Prostate gland (tissue), 2 donors: ENCODE measurements at regions not wholly inside any gene's neighbourhood (a gene's known extent, or its start where the extent isn't known, plus 50 kb on each side); places are given as distances from the start of the nearest gene placed in this dataset.

Source experiments
- DNase-seq: peaks from one replicate; pipeline ENCODE4 v3.0.0-alpha.2; 2019; ENCODE audit warnings: low spot score
- H3K27ac ChIP-seq, 2 donors: fragments of 200-600 bp; sonication (generic); 2 replicates each; pipeline ENCODE4 v1.5.1; 2017 to 2019
- H3K27me3 ChIP-seq: fragments of 200-600 bp; sonication (generic); replicated peaks from 2 replicates; pipeline ENCODE4 v1.5.1; 2019; ENCODE audit not compliant: insufficient read depth
- H3K36me3 ChIP-seq, 2 donors: fragments of 200-600 bp; sonication (generic); 1 replicate in 1 of 2; 2 replicates in 1 of 2; pipeline versions ENCODE4 v1.5.1 to v1.8.1; 2017 to 2019
- H3K4me1 ChIP-seq: fragments of 200-600 bp; sonication (generic); replicated peaks from 2 replicates; pipeline ENCODE4 v1.5.1; 2019
- H3K4me3 ChIP-seq, 2 donors: fragments of 200-600 bp; sonication (generic); 2 replicates each; pipeline ENCODE4 v1.5.1; 2017 to 2019
- H3K9me3 ChIP-seq: fragments of 200-600 bp; sonication (generic); 2 replicates; pipeline ENCODE4 v1.5.1; 2017
- POLR2A ChIP-seq: fragments of 450-650 bp; IDR thresholded peaks from one replicate; pipeline ENCODE4 v1.6.1; 2016; ENCODE audit warnings: antibody characterized with exemption, mild to moderate bottlenecking
- POLR2AphosphoS5 ChIP-seq: sonication (generic); formaldehyde crosslinking; IDR thresholded peaks from one replicate; pipeline ENCODE4 v1.6.1; 2017; ENCODE audit warnings: antibody characterized with exemption
- WGBS: methylation state at CpG from one replicate; pipeline ENCODE4 v1.1.5; 2018; 5-methylcytosine and 5-hydroxymethylcytosine counted together
- intact Hi-C: fragments of 100-400 bp; cut with DNase I; formaldehyde crosslinking; loops from one replicate; pipeline ENCODE4 v1.14.2; 2022
- TF ChIP-seq, protein P1 (sequence below), 4 experiments: fragments of 200-600 bp in 2 of 4; fragments of 450-650 bp in 2 of 4; sonication (generic) in 2 of 4; IDR thresholded peaks; 1 replicate in 3 of 4; 2 replicates in 1 of 4; pipeline ENCODE4 v1.5.1; 2016 to 2019; ENCODE audit warnings: antibody characterized with exemption in 4 of 4, mild to moderate bottlenecking in 2 of 4, moderate library complexity in 2 of 4

- Histone ChIP-seq H3K27me3 (no peaks in the 10 kb centered on the region), H3K4me1 (no peaks in the 10 kb centered on the region), H3K4me3 (no peak overlapping the region), H3K27ac (no peak overlapping the region), H3K36me3 (no peaks in the 10 kb centered on the region), H3K9me3 (no peaks in the 10 kb centered on the region)
- intact Hi-C loops, result no loop called here
- no peak for DNase-seq
- WGBS, result 83% methylated on average over 2 of the region's 2 CpGs
- TF ChIP-seq POLR2A (no peak), POLR2AphosphoS5 (no peak)
- TF ChIP-seq, protein P1, sequence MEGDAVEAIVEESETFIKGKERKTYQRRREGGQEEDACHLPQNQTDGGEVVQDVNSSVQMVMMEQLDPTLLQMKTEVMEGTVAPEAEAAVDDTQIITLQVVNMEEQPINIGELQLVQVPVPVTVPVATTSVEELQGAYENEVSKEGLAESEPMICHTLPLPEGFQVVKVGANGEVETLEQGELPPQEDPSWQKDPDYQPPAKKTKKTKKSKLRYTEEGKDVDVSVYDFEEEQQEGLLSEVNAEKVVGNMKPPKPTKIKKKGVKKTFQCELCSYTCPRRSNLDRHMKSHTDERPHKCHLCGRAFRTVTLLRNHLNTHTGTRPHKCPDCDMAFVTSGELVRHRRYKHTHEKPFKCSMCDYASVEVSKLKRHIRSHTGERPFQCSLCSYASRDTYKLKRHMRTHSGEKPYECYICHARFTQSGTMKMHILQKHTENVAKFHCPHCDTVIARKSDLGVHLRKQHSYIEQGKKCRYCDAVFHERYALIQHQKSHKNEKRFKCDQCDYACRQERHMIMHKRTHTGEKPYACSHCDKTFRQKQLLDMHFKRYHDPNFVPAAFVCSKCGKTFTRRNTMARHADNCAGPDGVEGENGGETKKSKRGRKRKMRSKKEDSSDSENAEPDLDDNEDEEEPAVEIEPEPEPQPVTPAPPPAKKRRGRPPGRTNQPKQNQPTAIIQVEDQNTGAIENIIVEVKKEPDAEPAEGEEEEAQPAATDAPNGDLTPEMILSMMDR (IDR thresholded peaks at IDR 0.05), result no peak
These were observed 540.8 kb downstream of the BRINP3 start for GRCh38 chr1:189936861-189937260.

DNA sequence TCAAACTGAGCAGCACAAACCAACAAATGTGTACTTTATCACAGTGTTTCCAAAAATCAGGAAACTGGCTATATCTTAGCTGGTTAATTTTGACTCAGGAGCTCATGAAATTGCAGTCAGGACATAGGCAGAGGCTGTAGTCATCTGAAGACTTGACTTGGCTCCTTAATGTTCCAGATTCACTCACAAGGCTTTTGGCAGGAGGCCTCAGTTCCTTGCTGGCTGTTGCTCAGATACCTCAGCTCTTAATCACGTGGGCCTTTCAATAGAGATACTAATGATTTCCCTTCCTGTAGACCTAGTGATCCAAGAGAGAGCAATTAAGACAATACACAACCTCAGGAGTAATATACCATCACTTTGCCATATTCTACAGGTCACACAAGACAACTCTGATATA, 537.7 kb downstream of the BRINP3 start:
- Histone ChIP-seq H3K36me3 (no peaks in the 10 kb centered on the region), H3K4me3 (no peak overlapping the region), H3K27ac (no peak overlapping the region), H3K27me3 (no peaks in the 10 kb centered on the region), H3K9me3 (no peaks in the 10 kb centered on the region), H3K4me1 (no peaks in the 10 kb centered on the region)
- intact Hi-C loops, result no loop called here
- 7% methylated on average over 1 of the region's 1 CpG for WGBS
- DNase-seq, result no peak
- TF ChIP-seq POLR2A (no peak), POLR2AphosphoS5 (no peak)
- TF ChIP-seq, protein P1 (IDR thresholded peaks at IDR 0.05), result no peak

GRCh38 chr1:189941922-189942321, 535.7 kb downstream of the BRINP3 start:
- H3K4me3 ChIP-seq, result no peak overlapping the region
- no peak overlapping the region for H3K27ac ChIP-seq
- TF ChIP-seq POLR2AphosphoS5, result no peak
- TF ChIP-seq, protein P1 (IDR thresholded peaks at IDR 0.05), result no peak
- TF ChIP-seq POLR2A, result no peak
- H3K27me3 ChIP-seq, result no peaks in the 10 kb centered on the region
- no peaks in the 10 kb centered on the region for H3K4me1 ChIP-seq
- H3K36me3 ChIP-seq, result no peaks in the 10 kb centered on the region
- DNase-seq, result no peak
- intact Hi-C loops, result no loop called here
- no peaks in the 10 kb centered on the region for H3K9me3 ChIP-seq
- WGBS, result 80% methylated on average over 1 of the region's 1 CpG

DNA sequence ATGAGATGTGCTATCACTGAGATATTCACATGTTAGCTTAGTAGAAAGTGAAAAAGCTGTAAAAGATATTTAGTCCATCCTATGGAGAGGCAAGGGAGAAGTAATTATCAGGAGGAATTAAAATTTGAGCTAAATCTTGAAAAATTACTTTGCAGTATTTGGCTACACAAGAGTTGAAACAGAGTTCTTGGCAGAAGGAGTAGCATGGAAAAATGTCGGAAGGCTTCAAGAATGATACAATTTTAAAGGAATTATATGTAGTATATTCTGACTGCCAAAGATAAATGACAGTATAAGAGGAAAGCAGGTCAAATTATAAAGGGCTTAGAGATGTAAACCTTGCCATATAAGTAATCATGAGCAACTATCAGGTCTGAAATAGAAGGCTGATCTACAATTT, 518.9 kb downstream of the BRINP3 start:
- H3K4me1 ChIP-seq, result no peaks in the 10 kb centered on the region
- no peak overlapping the region for H3K27ac ChIP-seq
- no peak overlapping the region for H3K4me3 ChIP-seq
- intact Hi-C loops, result no loop called here
- no peak for TF ChIP-seq POLR2A
- TF ChIP-seq, protein P1 (IDR thresholded peaks at IDR 0.05), result no peak
- no peak for TF ChIP-seq POLR2AphosphoS5
- WGBS, result 80% methylated on average over 1 of the region's 1 CpG
- no peaks in the 10 kb centered on the region for H3K36me3 ChIP-seq
- no peaks in the 10 kb centered on the region for H3K9me3 ChIP-seq
- no peaks in the 10 kb centered on the region for H3K27me3 ChIP-seq
- DNase-seq, result no peak

DNA sequence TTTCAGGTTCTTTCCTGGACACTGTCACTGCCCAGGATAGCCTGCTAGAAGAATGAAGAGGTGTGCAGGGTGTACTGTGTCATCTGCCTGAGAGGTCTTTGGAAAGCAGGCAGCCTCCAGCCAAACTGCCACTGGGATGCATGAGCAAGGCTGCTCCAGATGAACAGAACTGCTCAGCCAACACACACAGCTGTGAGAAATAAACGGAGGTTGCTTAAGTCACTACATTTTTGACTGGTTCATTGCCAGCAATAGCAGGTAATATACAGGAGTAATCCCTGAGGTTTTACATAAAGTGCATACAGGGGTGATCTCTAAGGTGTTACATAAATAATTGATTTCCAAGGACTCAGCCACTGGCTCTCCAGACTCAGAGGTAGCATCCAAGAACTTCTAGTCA, 516.9 kb downstream of the BRINP3 start:
- intact Hi-C loops, result no loop called here
- WGBS, result 25% methylated on average over 1 of the region's 1 CpG
- Histone ChIP-seq H3K36me3 (no peaks in the 10 kb centered on the region), H3K4me3 (no peak overlapping the region), H3K27ac (no peak overlapping the region), H3K27me3 (no peaks in the 10 kb centered on the region), H3K4me1 (no peaks in the 10 kb centered on the region), H3K9me3 (no peaks in the 10 kb centered on the region)
- DNase-seq, result no peak
- no peak for TF ChIP-seq POLR2AphosphoS5
- TF ChIP-seq, protein P1 (IDR thresholded peaks at IDR 0.05), result no peak
- no peak for TF ChIP-seq POLR2A
